GM12878 (cell line): ENCODE measurements at regions not wholly inside any gene's neighbourhood (a gene's known extent, or its start where the extent isn't known, plus 50 kb on each side); places are given as distances from the start of the nearest gene placed in this dataset.

Experiments
- ATAC-seq: fragments of 200-7000 bp; cut with Tn5 transposase; 3 replicates; pipeline ENCODE4 v1.9.1; 2020; ENCODE audit warnings: mild to moderate bottlenecking, moderate library complexity
- BruUV-seq: library from RNA; stranded (reverse); fragments of 400-500 nt; replicated peaks from 2 replicates; lab custom pipeline; 2021; lab: Mats Ljungman, UMichigan
- CTCF ChIA-PET: fragments of 300-600 bp; sonication (Branson Sonifier 250); formaldehyde crosslinking; extraction: SDS; loops from one replicate; lab custom pipeline; 2021; ENCODE audit warnings: inconsistent platforms; lab: Yijun Ruan, JAX
- POLR2A ChIA-PET: fragments of 350-600 bp; formaldehyde crosslinking; extraction: SDS; loops from one replicate; lab custom pipeline; 2021; ENCODE audit warnings: inconsistent platforms; lab: Charles Lee
- RAD21 ChIA-PET: fragments of 300-600 bp; sonication (Branson Sonifier 250); formaldehyde crosslinking; loops from one replicate; lab custom pipeline; 2023; ENCODE audit warnings: antibody characterized with exemption; ENCODE audit not compliant: unreplicated experiment; lab: Charles Lee
- SMC1A ChIA-PET: fragments of 300-600 bp; sonication (Branson Sonifier 250); formaldehyde crosslinking; loops from one replicate; lab custom pipeline; 2023; ENCODE audit not compliant: unreplicated experiment, uncharacterized antibody; lab: Charles Lee
- DNase-seq: peaks from one replicate; pipeline ENCODE4 v3.0.0-alpha.2; 2011; ENCODE audit warnings: low read depth, low spot score
- FAIRE-seq: peaks from 3 replicates; lab custom pipeline; 2011; peaks lifted over from hg19 to GRCh38; lab: Jason Lieb, UNC
- H2AFZ ChIP-seq: 2 replicates; pipeline ENCODE4 v1.6.0; 2011; ENCODE audit warnings: low read depth, low read length, control low read depth; ENCODE audit not compliant: control insufficient read depth
- H3K27ac ChIP-seq: 2 replicates; pipeline ENCODE4 v1.5.1; 2011; ENCODE audit warnings: control low read depth; ENCODE audit not compliant: control insufficient read depth, insufficient read depth
- H3K27me3 ChIP-seq, 2 experiments: replicated peaks in 1 of 2; 2 replicates each; pipeline versions ENCODE4 v1.6.0 to v1.6.1; 2011; ENCODE audit warnings: low read length in 1 of 2; ENCODE audit not compliant: control insufficient read depth in 2 of 2, insufficient read depth in 2 of 2
- H3K36me3 ChIP-seq, 2 experiments: 2 replicates each; pipeline ENCODE4 v1.5.1; 2011; ENCODE audit warnings: low read length in 1 of 2; ENCODE audit not compliant: control insufficient read depth in 2 of 2, insufficient read depth in 2 of 2
- H3K4me1 ChIP-seq: 2 replicates; pipeline ENCODE4 v1.6.1; 2011; ENCODE audit warnings: mild to moderate bottlenecking, low read length, moderate library complexity, mixed read lengths; ENCODE audit not compliant: control insufficient read depth, insufficient read depth
- H3K4me2 ChIP-seq: 2 replicates; pipeline ENCODE4 v1.6.0; 2011; ENCODE audit warnings: control low read depth; ENCODE audit not compliant: control insufficient read depth, insufficient read depth
- H3K4me3 ChIP-seq: fragments of 200-600 bp; sonication (generic); 2 replicates; pipeline ENCODE4 v1.5.1; 2016
- H3K79me2 ChIP-seq: 2 replicates; pipeline ENCODE4 v1.6.0; 2011; ENCODE audit warnings: low read length; ENCODE audit not compliant: control insufficient read depth, insufficient read depth
- H3K9ac ChIP-seq: 2 replicates; pipeline ENCODE4 v1.8.0; 2011; ENCODE audit warnings: low read length, control low read depth, mixed read lengths; ENCODE audit not compliant: control insufficient read depth, insufficient read depth
- H3K9me3 ChIP-seq: replicated peaks from 3 replicates; pipeline ENCODE4 v1.5.1; 2011; ENCODE audit warnings: mild to moderate bottlenecking, low read length; ENCODE audit not compliant: control insufficient read depth, insufficient read depth
- H4K20me1 ChIP-seq: 2 replicates; pipeline ENCODE4 v1.6.0; 2011; ENCODE audit not compliant: control insufficient read depth, insufficient read depth
- CBX5 ChIP-seq: sonication (generic); IDR thresholded peaks from 2 replicates; pipeline ENCODE4 v1.6.1; 2016; ENCODE audit warnings: low read depth, moderate library complexity, mild to moderate bottlenecking, inconsistent platforms
- CHD4 ChIP-seq: fragments of 200-600 bp; sonication (generic); IDR thresholded peaks from 2 replicates; pipeline ENCODE4 v1.6.1; 2016; ENCODE audit warnings: mild to moderate bottlenecking
- ETV6 ChIP-seq, 2 experiments: fragments of 450-650 bp in 1 of 2; IDR thresholded peaks in 1 of 2; conservative IDR thresholded peaks in 1 of 2; 2 replicates each; pipeline ENCODE4 v1.6.1; 2014; ENCODE audit warnings: antibody characterized with exemption in 1 of 2, borderline replicate concordance in 1 of 2, low read depth in 1 of 2, mild to moderate bottlenecking in 1 of 2, moderate library complexity in 1 of 2
- FOS ChIP-seq: IDR thresholded peaks from 3 replicates; pipeline ENCODE4 v1.6.1; 2011; ENCODE audit warnings: borderline replicate concordance; ENCODE audit not compliant: insufficient read length; ENCODE audit errors: extremely low read depth
- JUND ChIP-seq: IDR thresholded peaks from 2 replicates; pipeline ENCODE4 v1.6.1; 2012; ENCODE audit warnings: low read depth, mild to moderate bottlenecking, low read length, improper control_type of control experiment, moderate library complexity
- KAT2A ChIP-seq: conservative IDR thresholded peaks from 2 replicates; pipeline ENCODE4 v1.6.1; 2011; ENCODE audit warnings: low read depth, low read length; ENCODE audit not compliant: control insufficient read depth
- NFYA ChIP-seq: IDR thresholded peaks from 2 replicates; pipeline ENCODE4 v1.6.1; 2011; ENCODE audit warnings: low read depth, mild to moderate bottlenecking, low read length, improper control_type of control experiment, borderline replicate concordance
- PAX5 ChIP-seq: IDR thresholded peaks from 2 replicates; pipeline ENCODE4 v1.6.1; 2011; ENCODE audit warnings: low read depth, low read length, borderline replicate concordance
- RB1 ChIP-seq: fragments of 450-650 bp; formaldehyde crosslinking; IDR thresholded peaks from 2 replicates; pipeline ENCODE4 v1.6.1; 2017; ENCODE audit warnings: mild to moderate bottlenecking, borderline replicate concordance
- RCOR1 ChIP-seq: conservative IDR thresholded peaks from 2 replicates; pipeline ENCODE4 v1.6.1; 2012; ENCODE audit warnings: low read depth, low read length, improper control_type of control experiment
- STAT3 ChIP-seq: IDR thresholded peaks from 2 replicates; pipeline ENCODE4 v1.6.1; 2011; ENCODE audit warnings: low read depth, low read length, improper control_type of control experiment
- ZBED1 ChIP-seq: IDR thresholded peaks from 2 replicates; pipeline ENCODE4 v1.6.1; 2016; ENCODE audit warnings: borderline replicate concordance
- ZNF622 ChIP-seq: fragments of 450-650 bp; IDR thresholded peaks from 2 replicates; pipeline ENCODE4 v1.6.1; 2017; ENCODE audit warnings: mild to moderate bottlenecking, inconsistent platforms
- WGBS: methylation state at CpG from one replicate; pipeline ENCODE4 v1.1.6; 2016; ENCODE audit warnings: low lambda C conversion rate; ENCODE audit not compliant: insufficient replicate concordance, insufficient coverage; ENCODE audit errors: missing lambda C conversion rate; 5-methylcytosine and 5-hydroxymethylcytosine counted together
- in situ Hi-C: fragments of 300-500 bp; cut with MboI; formaldehyde crosslinking; loops from 9 replicates; pipeline ENCODE4 v1.14.3; 2018; ENCODE audit warnings: mixed read lengths
- intact Hi-C: fragments of 100-400 bp; cut with micrococcal nuclease; formaldehyde crosslinking; loops from one replicate; pipeline ENCODE4 v1.14.2; 2022; ENCODE audit not compliant: unreplicated experiment
- TF ChIP-seq, protein P1 (sequence below): fragments of 450-650 bp; IDR thresholded peaks from 2 replicates; pipeline ENCODE4 v1.6.1; 2016; ENCODE audit warnings: mild to moderate bottlenecking
- TF ChIP-seq, protein P2 (sequence below): fragments of 150-350 bp; IDR thresholded peaks from 2 replicates; pipeline ENCODE4 v1.6.1; 2016; ENCODE audit warnings: low read depth, low read length

DNA sequence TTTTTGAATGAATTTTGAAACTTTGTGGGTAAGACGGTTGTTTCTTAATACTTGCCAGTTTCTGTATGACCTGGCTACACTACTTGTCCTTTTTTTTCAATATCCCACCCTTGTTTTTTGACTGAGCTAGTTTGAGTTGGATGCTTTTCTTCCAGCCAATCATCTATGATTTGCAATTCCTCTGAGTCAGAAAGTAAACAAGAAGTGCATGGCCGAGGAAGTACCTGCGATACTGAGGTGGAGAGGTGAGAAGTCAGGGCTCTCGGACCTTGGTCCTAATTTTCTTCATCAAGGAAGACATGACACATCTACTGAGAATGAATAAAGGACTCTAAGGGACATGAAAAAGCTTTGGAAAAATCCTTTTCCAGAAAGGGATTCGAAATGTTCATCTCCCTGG, 185.7 kb downstream of the LINC00237 start:
- no peaks in the 10 kb centered on the region for H3K79me2 ChIP-seq
- ChIA-PET SMC1A (no interaction called here), RAD21 (no interaction called here), POLR2A (no interaction called here), CTCF (no interaction called here)
- no peaks in the 10 kb centered on the region; the same call in 2 of the 3 replicates for H3K9me3 ChIP-seq
- no peak overlapping the region for H2AFZ ChIP-seq
- no peak for FAIRE-seq
- no peak for ATAC-seq
- in situ Hi-C loops (no loop called here), intact Hi-C loops (no loop called here)
- no peak overlapping the region for H3K4me2 ChIP-seq
- no TSS peak for BruUV-seq
- H3K9ac ChIP-seq = no peak overlapping the region
- 35% methylated on average over 5 of the region's 5 CpGs for WGBS
- TF ChIP-seq KAT2A = no peak
- no peak for TF ChIP-seq CHD4
- no peak for DNase-seq
- H3K27me3 ChIP-seq = no peaks in the 10 kb centered on the region; a peak in 1 of 4 replicates
- no peak overlapping the region for H3K4me3 ChIP-seq
- no peaks in the 10 kb centered on the region for H4K20me1 ChIP-seq
- H3K36me3 ChIP-seq = no peaks in the 10 kb centered on the region
- no peak overlapping the region for H3K27ac ChIP-seq
- no peaks in the 10 kb centered on the region for H3K4me1 ChIP-seq

DNA sequence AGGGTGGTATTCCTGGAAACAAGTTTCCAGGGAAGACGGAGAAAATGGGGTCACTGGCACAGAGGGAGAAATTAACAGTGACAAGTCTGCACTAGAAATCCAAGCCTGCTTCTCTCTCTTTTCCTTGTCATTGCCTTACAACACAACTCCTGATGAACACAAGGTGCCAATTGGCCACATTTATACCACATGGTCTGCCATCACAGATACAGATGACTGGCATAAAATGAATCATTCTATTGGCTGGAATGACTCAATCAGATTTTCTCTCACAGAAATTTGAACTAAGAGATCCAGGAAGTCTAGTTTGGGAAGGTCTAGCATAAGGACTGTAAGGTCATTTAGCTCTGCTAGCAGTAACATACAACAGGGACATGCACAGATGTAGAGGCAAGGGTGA, 190.3 kb downstream of the LINC00237 start:
- no peak for ATAC-seq
- Histone ChIP-seq H3K79me2 (no peaks in the 10 kb centered on the region), H3K27ac (no peak overlapping the region), H3K36me3 (no peaks in the 10 kb centered on the region), H3K4me2 (no peak overlapping the region), H4K20me1 (no peaks in the 10 kb centered on the region), H3K4me3 (no peak overlapping the region), H3K9me3 (no peaks in the 10 kb centered on the region; the same call in 2 of the 3 replicates), H3K27me3 (no peaks in the 10 kb centered on the region; a peak in 1 of 4 replicates), H3K9ac (no peak overlapping the region), H2AFZ (no peak overlapping the region), H3K4me1 (no peaks in the 10 kb centered on the region)
- WGBS = 0% methylated on average over 1 of the region's 1 CpG
- RAD21 ChIA-PET = no interaction called here
- no peak for TF ChIP-seq ZNF622
- no peak for TF ChIP-seq JUND
- TF ChIP-seq ETV6 (conservative IDR thresholded peaks at IDR 0.05 in 1 of 2, IDR thresholded peaks at IDR 0.05 in 1 of 2; ENCODE audit: borderline replicate concordance in 1 of 2, low read depth in 1 of 2) = no peak
- TF ChIP-seq FOS = no peak
- no peak for TF ChIP-seq RCOR1
- no peak for TF ChIP-seq STAT3
- no peak for TF ChIP-seq ZBED1
- no peak for TF ChIP-seq RB1
- TF ChIP-seq, protein P1, sequence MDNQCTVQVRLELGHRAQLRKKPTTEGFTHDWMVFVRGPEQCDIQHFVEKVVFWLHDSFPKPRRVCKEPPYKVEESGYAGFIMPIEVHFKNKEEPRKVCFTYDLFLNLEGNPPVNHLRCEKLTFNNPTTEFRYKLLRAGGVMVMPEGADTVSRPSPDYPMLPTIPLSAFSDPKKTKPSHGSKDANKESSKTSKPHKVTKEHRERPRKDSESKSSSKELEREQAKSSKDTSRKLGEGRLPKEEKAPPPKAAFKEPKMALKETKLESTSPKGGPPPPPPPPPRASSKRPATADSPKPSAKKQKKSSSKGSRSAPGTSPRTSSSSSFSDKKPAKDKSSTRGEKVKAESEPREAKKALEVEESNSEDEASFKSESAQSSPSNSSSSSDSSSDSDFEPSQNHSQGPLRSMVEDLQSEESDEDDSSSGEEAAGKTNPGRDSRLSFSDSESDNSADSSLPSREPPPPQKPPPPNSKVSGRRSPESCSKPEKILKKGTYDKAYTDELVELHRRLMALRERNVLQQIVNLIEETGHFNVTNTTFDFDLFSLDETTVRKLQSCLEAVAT = no peak
- TF ChIP-seq NFYA = no peak
- TF ChIP-seq PAX5 = no peak
- no peak for TF ChIP-seq CBX5
- TF ChIP-seq, protein P2, sequence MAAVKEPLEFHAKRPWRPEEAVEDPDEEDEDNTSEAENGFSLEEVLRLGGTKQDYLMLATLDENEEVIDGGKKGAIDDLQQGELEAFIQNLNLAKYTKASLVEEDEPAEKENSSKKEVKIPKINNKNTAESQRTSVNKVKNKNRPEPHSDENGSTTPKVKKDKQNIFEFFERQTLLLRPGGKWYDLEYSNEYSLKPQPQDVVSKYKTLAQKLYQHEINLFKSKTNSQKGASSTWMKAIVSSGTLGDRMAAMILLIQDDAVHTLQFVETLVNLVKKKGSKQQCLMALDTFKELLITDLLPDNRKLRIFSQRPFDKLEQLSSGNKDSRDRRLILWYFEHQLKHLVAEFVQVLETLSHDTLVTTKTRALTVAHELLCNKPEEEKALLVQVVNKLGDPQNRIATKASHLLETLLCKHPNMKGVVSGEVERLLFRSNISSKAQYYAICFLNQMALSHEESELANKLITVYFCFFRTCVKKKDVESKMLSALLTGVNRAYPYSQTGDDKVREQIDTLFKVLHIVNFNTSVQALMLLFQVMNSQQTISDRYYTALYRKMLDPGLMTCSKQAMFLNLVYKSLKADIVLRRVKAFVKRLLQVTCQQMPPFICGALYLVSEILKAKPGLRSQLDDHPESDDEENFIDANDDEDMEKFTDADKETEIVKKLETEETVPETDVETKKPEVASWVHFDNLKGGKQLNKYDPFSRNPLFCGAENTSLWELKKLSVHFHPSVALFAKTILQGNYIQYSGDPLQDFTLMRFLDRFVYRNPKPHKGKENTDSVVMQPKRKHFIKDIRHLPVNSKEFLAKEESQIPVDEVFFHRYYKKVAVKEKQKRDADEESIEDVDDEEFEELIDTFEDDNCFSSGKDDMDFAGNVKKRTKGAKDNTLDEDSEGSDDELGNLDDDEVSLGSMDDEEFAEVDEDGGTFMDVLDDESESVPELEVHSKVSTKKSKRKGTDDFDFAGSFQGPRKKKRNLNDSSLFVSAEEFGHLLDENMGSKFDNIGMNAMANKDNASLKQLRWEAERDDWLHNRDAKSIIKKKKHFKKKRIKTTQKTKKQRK = no peak
- in situ Hi-C loops = no loop called here
- no peak for FAIRE-seq
- no peak for DNase-seq
- SMC1A ChIA-PET = interaction anchor here (0.6 kb wide), 1 partner anchor 542 kb away, joined by 3 read pairs; no protein-coding TSS in a partner anchor
- POLR2A ChIA-PET = no interaction called here
- no TSS peak for BruUV-seq
- CTCF ChIA-PET = no interaction called here
- intact Hi-C loops = no loop called here
